ENCODE measurements at regions not wholly inside any gene's neighbourhood (a gene's known extent, or its start where the extent isn't known, plus 50 kb on each side); places are given as distances from the start of the nearest gene placed in this dataset.

DNA sequence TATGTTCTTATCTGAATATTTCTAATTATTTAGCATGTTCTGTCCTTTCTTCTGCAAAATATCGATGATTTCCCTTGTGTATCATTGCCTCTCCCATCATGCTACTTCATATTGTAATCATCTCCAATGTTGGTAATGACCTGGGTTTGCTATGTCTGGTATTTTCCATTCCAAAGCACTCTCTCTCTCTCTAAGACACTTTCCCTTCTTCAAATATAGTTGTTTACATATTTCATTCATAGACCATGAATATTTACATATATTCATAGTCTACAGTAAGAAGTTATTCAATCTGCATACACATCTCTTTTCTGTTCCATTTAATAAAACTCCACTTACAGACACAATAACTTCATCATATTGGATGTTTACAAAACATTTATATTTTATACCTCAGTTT lies 1516.5 kb upstream of the FLRT2 start:
- ATAC-seq, result no peak
- POLR2A ChIA-PET, result no interaction called here
- CTCF ChIA-PET, result no interaction called here

DNA sequence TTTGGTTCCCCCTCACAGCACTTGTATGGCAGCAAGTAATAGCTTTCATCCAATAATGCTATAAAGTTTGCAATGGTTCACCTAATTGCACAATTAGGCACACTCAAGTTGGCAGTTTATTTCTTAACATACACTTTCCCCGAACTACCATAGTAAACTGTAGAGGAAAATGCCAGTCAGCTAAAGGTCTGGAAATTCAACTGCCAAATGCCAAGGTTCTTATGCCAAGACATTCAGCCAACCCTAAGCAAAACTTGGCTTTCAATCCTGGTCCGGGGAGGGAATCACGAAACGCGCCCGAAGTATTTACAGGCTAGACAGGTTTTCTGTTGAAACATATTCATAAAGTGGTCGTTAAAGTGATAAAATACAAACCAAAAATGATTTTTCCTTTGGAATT lies 1512.4 kb upstream of the FLRT2 start:
- Mint-ChIP-seq H3K9me3 (peaks cover 20% of the 10 kb centered on the region), H3K4me3 (no peak overlapping the region), H3K4me1 (0 out of 2 replicates have a peak, but pooled peaks cover under 1% of the 10 kb centered on the region), H3K27ac (no peak overlapping the region), H3K27me3 (ENCODE audit: low read depth) (no peaks in the 10 kb centered on the region), H3K36me3 (peaks cover 11% of the 10 kb centered on the region)
- DNase-seq (ENCODE audit: low spot score) (no peak), ATAC-seq (no peak)
- TF ChIP-seq GRHL2 (CRISPR knock-in tag; IDR thresholded peaks at IDR 0.05; ENCODE audit: insufficient replicate concordance, severe bottlenecking), result no peak
- TF ChIP-seq, protein P1, sequence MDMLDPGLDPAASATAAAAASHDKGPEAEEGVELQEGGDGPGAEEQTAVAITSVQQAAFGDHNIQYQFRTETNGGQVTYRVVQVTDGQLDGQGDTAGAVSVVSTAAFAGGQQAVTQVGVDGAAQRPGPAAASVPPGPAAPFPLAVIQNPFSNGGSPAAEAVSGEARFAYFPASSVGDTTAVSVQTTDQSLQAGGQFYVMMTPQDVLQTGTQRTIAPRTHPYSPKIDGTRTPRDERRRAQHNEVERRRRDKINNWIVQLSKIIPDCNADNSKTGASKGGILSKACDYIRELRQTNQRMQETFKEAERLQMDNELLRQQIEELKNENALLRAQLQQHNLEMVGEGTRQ (CRISPR knock-in tag; IDR thresholded peaks at IDR 0.05), result no peak
- no peak for TF ChIP-seq FOXP1 (CRISPR knock-in tag; IDR thresholded peaks at IDR 0.05; ENCODE audit: borderline replicate concordance)
- no peak for TF ChIP-seq HMGA2 (CRISPR knock-in tag; IDR thresholded peaks at IDR 0.05)
- no peak for TF ChIP-seq ATF1 (CRISPR knock-in tag; IDR thresholded peaks at IDR 0.05)
- TF ChIP-seq ZNF396 (CRISPR knock-in tag; IDR thresholded peaks at IDR 0.05; ENCODE audit: borderline replicate concordance), result no peak
- TF ChIP-seq, protein P2, sequence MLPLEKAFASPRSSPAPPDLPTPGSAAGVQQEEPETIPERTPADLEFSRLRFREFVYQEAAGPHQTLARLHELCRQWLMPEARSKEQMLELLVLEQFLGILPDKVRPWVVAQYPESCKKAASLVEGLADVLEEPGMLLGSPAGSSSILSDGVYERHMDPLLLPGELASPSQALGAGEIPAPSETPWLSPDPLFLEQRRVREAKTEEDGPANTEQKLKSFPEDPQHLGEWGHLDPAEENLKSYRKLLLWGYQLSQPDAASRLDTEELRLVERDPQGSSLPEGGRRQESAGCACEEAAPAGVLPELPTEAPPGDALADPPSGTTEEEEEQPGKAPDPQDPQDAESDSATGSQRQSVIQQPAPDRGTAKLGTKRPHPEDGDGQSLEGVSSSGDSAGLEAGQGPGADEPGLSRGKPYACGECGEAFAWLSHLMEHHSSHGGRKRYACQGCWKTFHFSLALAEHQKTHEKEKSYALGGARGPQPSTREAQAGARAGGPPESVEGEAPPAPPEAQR (CRISPR knock-in tag; IDR thresholded peaks at IDR 0.05), result no peak
- TF ChIP-seq, protein P3, sequence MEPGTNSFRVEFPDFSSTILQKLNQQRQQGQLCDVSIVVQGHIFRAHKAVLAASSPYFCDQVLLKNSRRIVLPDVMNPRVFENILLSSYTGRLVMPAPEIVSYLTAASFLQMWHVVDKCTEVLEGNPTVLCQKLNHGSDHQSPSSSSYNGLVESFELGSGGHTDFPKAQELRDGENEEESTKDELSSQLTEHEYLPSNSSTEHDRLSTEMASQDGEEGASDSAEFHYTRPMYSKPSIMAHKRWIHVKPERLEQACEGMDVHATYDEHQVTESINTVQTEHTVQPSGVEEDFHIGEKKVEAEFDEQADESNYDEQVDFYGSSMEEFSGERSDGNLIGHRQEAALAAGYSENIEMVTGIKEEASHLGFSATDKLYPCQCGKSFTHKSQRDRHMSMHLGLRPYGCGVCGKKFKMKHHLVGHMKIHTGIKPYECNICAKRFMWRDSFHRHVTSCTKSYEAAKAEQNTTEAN (CRISPR knock-in tag; IDR thresholded peaks at IDR 0.05), result no peak
- TF ChIP-seq ZNF232 (CRISPR knock-in tag; IDR thresholded peaks at IDR 0.05), result no peak
- TF ChIP-seq NFYB (CRISPR knock-in tag; conservative IDR thresholded peaks at IDR 0.05; ENCODE audit: low read depth), result no peak
- TF ChIP-seq, protein P4, sequence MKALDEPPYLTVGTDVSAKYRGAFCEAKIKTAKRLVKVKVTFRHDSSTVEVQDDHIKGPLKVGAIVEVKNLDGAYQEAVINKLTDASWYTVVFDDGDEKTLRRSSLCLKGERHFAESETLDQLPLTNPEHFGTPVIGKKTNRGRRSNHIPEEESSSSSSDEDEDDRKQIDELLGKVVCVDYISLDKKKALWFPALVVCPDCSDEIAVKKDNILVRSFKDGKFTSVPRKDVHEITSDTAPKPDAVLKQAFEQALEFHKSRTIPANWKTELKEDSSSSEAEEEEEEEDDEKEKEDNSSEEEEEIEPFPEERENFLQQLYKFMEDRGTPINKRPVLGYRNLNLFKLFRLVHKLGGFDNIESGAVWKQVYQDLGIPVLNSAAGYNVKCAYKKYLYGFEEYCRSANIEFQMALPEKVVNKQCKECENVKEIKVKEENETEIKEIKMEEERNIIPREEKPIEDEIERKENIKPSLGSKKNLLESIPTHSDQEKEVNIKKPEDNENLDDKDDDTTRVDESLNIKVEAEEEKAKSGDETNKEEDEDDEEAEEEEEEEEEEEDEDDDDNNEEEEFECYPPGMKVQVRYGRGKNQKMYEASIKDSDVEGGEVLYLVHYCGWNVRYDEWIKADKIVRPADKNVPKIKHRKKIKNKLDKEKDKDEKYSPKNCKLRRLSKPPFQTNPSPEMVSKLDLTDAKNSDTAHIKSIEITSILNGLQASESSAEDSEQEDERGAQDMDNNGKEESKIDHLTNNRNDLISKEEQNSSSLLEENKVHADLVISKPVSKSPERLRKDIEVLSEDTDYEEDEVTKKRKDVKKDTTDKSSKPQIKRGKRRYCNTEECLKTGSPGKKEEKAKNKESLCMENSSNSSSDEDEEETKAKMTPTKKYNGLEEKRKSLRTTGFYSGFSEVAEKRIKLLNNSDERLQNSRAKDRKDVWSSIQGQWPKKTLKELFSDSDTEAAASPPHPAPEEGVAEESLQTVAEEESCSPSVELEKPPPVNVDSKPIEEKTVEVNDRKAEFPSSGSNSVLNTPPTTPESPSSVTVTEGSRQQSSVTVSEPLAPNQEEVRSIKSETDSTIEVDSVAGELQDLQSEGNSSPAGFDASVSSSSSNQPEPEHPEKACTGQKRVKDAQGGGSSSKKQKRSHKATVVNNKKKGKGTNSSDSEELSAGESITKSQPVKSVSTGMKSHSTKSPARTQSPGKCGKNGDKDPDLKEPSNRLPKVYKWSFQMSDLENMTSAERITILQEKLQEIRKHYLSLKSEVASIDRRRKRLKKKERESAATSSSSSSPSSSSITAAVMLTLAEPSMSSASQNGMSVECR (CRISPR knock-in tag; IDR thresholded peaks at IDR 0.05; ENCODE audit: borderline replicate concordance), result no peak
- no peak for TF ChIP-seq ZNF219 (CRISPR knock-in tag; IDR thresholded peaks at IDR 0.05; ENCODE audit: borderline replicate concordance)
- no peak for TF ChIP-seq MXD4 (CRISPR knock-in tag; IDR thresholded peaks at IDR 0.05; ENCODE audit: borderline replicate concordance)
- TF ChIP-seq CBFB (CRISPR knock-in tag; IDR thresholded peaks at IDR 0.05; ENCODE audit: low read depth), result no peak
- CTCF ChIA-PET, result no interaction called here
- POLR2A ChIA-PET, result no interaction called here

More for the DNA sequence above, 1516.5 kb upstream of the FLRT2 start:
- TF ChIP-seq, protein P5, sequence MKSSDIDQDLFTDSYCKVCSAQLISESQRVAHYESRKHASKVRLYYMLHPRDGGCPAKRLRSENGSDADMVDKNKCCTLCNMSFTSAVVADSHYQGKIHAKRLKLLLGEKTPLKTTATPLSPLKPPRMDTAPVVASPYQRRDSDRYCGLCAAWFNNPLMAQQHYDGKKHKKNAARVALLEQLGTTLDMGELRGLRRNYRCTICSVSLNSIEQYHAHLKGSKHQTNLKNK (CRISPR knock-in tag; IDR thresholded peaks at IDR 0.05), result no peak
- no peak for TF ChIP-seq FOXJ3 (CRISPR knock-in tag; IDR thresholded peaks at IDR 0.05; ENCODE audit: borderline replicate concordance)
- TF ChIP-seq MYBL2 (CRISPR knock-in tag; IDR thresholded peaks at IDR 0.05), result no peak
- TF ChIP-seq ETV6 (CRISPR knock-in tag; IDR thresholded peaks at IDR 0.05), result no peak
- TF ChIP-seq SMAD3 (CRISPR knock-in tag; IDR thresholded peaks at IDR 0.05; ENCODE audit: borderline replicate concordance), result no peak
- no peak for TF ChIP-seq CREM (CRISPR knock-in tag; IDR thresholded peaks at IDR 0.05)
- Mint-ChIP-seq H3K4me3 (no peak overlapping the region), H3K27me3 (ENCODE audit: low read depth) (no peaks in the 10 kb centered on the region), H3K9me3 (no peaks in the 10 kb centered on the region), H3K27ac (no peak overlapping the region), H3K36me3 (no peaks in the 10 kb centered on the region), H3K4me1 (no peaks in the 10 kb centered on the region)
- DNase-seq (ENCODE audit: low spot score), result no peak

All from WTC11 (cell line).